ENCODE measurements at regions not wholly inside any gene's neighbourhood (a gene's known extent, or its start where the extent isn't known, plus 50 kb on each side); places are given as distances from the start of the nearest gene placed in this dataset.

DNA sequence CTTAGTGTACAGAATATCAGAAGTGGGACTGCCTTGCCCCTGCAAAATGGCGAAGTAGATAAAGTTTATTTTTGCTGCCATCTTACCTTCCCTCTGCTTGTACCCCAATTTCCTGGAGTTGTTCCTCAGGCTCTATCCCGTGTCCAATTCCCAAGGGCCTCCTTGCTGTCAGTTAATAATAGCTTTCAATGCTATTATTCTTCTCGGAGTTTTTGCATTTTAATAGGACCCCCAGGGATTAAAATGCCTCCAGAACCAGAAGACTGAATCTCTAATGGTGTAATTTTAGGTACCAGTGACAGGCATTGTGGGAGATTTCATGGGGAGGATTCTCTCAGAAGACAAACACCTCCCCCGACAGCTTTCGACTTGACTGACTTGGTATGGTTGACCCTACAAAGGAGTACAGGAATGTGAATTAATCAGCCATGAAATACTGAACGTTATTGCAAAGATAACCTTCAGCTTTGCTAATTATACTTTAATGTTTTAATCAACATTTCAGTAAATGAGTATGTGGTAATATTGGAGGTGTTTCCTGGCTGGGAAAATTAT, 75.2 kb downstream of the ZNF22 start:
- dilution Hi-C loops (cut with MboI; ENCODE audit: extremely low pct_ligation_motif_present, low sequenced_read_pairs) = no loop called here

More for the DNA sequence above, 75.2 kb downstream of the ZNF22 start:
- Histone ChIP-seq H2AFZ (ENCODE audit: low read depth, low read length) (no peak overlapping the region), H3K79me2 (ENCODE audit: control insufficient read depth, insufficient read depth, low read length) (no peaks in the 10 kb centered on the region), H3K27me3 (ENCODE audit: control insufficient read depth in 2 of 2, insufficient read depth in 2 of 2, low read length in 2 of 2) (peaks cover 0 to 4% of the 10 kb centered on the region in 2 experiments), H3K4me1 (ENCODE audit: control insufficient read depth, extremely low read depth, insufficient read depth, low read length) (no peaks in the 10 kb centered on the region), H4K20me1 (replicated peaks; ENCODE audit: control insufficient read depth, extremely low read depth, insufficient read depth, low read length) (no peaks in the 10 kb centered on the region), H3K9me3 (replicated peaks; ENCODE audit: control insufficient read depth, insufficient read depth, low read length) (no peaks in the 10 kb centered on the region), H3K9me1 (replicated peaks; ENCODE audit: control insufficient read depth, extremely low read depth, insufficient read depth, low read length) (no peaks in the 10 kb centered on the region), H3K9ac (replicated peaks; ENCODE audit: extremely low read depth, insufficient read depth, low read length) (no peak overlapping the region), H3K4me2 (ENCODE audit: insufficient read depth, low read length) (no peak overlapping the region), H3K4me3 (replicated peaks in 1 of 3; ENCODE audit: insufficient read depth in 1 of 3, low read depth in 1 of 3, low read length in 3 of 3) (no peak overlapping the region), H3K36me3 (ENCODE audit: control insufficient read depth in 2 of 2, extremely low read depth in 1 of 2, insufficient read depth in 2 of 2, low read length in 2 of 2) (no peaks in the 10 kb centered on the region), H3K27ac (ENCODE audit: insufficient read depth, low read depth, low read length) (no peak overlapping the region)
- DNase-seq (ENCODE audit: low read depth, low spot score) = no peak
- BruUV-seq (replicated peaks) = no TSS peak
- TF ChIP-seq MAX (IDR thresholded peaks at IDR 0.05; ENCODE audit: insufficient read depth, insufficient read length) = no peak
- no peak for TF ChIP-seq JUN (IDR thresholded peaks at IDR 0.05; ENCODE audit: borderline replicate concordance, insufficient read depth, insufficient read length, low read depth)
- no peak for TF ChIP-seq GATA2 (IDR thresholded peaks at IDR 0.05; ENCODE audit: insufficient read depth, insufficient read length, low read depth, low read length)
- TF ChIP-seq, protein P1, sequence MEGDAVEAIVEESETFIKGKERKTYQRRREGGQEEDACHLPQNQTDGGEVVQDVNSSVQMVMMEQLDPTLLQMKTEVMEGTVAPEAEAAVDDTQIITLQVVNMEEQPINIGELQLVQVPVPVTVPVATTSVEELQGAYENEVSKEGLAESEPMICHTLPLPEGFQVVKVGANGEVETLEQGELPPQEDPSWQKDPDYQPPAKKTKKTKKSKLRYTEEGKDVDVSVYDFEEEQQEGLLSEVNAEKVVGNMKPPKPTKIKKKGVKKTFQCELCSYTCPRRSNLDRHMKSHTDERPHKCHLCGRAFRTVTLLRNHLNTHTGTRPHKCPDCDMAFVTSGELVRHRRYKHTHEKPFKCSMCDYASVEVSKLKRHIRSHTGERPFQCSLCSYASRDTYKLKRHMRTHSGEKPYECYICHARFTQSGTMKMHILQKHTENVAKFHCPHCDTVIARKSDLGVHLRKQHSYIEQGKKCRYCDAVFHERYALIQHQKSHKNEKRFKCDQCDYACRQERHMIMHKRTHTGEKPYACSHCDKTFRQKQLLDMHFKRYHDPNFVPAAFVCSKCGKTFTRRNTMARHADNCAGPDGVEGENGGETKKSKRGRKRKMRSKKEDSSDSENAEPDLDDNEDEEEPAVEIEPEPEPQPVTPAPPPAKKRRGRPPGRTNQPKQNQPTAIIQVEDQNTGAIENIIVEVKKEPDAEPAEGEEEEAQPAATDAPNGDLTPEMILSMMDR (IDR thresholded peaks at IDR 0.05; ENCODE audit: extremely low read depth in 1 of 2, insufficient read depth in 1 of 2, low read depth in 1 of 2, low read length in 2 of 2) = no peak
- POLR2A ChIA-PET = no interaction called here
- no peak for FAIRE-seq
- intact Hi-C loops (cut with micrococcal nuclease) = no loop called here
- CTCF ChIA-PET = no interaction called here
